Daoy (cell line): ENCODE measurements at regions not wholly inside any gene's neighbourhood (a gene's known extent, or its start where the extent isn't known, plus 50 kb on each side); places are given as distances from the start of the nearest gene placed in this dataset.
A peak's percentile ranks its signal among the peaks of the same experiment; 100 is the strongest.

Source experiments
- DNase-seq: peaks from one replicate; pipeline ENCODE4 v3.0.0-alpha.2; 2015; ENCODE audit warnings: low read depth

GRCh38 chr2:191610756-191611155, 67.2 kb upstream of the NABP1 start:
- DNase-seq, result no peak

DNA sequence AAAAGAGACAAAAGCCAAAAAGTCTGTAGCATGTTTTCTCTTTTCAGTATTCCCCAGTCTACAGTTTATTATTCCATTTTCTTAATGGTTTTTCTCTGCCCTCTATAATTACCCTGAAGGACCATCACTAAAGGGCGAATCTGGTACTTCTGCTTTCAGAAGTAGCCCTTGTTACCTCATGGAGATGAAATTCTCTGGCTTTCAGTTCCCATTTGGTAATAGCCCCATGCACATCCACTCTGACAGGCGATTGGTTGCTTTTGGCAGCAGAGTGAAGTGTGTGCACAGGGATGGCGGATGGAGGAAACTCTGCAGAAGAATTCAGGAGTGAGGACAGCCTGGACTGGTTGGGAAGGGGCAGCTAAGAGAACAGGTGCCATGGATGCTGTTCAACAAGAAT, 66.3 kb upstream of the NABP1 start:
- DNase-seq, result no peak

DNA sequence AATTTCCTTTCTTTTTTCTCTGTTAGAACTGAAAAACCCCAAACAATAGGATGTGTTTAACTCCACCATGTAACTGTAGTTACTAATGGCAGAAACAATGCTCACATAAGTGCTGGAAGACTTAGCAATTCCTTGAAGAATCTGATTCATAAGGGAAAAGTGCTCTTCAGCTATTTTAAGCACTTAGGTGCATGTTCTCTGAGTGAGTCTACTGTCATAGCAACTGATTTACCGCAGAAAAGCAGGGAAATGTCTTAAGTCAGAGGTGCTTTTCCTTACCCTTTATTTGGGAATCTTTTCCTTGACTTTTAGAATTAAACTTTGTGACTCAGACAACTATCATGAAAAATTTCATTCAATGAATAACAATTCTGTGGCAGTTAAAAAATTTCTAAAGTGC, 65.4 kb upstream of the NABP1 start:
- peak; percentile 60 for DNase-seq

- DNase-seq, result no peak
These were observed 63.2 kb upstream of the NABP1 start for GRCh38 chr2:191614759-191615158.

DNA sequence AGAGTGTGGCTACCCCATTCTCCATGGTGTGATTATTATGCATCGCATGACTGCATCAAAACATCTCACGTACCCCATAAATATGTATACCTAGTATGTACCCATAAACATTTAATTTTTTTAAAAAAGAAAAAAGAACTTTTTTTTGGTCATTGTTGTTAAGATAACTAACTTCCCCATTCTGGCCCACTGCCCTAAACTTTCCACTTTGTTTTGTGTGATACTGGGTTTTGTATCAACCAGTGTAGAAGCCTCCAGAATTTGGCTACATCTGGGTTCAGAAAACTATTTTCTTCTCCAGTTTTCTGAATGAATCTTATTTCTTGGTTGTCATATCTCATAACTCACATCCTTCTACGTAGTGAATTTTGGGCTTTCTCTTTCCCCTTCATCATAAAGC, 62.3 kb upstream of the NABP1 start:
- DNase-seq, result no peak

DNA sequence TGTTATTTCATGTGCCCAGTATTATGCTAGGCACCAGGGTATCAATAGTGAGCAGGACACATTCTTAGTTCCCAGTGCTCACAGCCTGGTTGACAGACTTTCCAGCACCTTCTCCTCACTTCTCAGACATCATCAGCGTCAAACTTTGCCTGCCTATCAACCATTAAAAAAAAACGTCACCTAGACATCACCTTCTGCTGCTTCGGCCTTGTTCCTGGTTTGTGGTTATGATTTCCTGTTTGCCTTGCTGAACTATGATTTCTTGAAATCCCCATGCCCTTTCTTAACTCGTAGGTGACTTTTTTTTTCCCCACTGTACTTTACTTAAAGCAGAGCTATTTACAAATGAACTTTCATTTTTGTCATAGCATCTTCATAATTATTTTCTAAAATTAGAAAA, 60.4 kb upstream of the NABP1 start:
- DNase-seq, result no peak

DNA sequence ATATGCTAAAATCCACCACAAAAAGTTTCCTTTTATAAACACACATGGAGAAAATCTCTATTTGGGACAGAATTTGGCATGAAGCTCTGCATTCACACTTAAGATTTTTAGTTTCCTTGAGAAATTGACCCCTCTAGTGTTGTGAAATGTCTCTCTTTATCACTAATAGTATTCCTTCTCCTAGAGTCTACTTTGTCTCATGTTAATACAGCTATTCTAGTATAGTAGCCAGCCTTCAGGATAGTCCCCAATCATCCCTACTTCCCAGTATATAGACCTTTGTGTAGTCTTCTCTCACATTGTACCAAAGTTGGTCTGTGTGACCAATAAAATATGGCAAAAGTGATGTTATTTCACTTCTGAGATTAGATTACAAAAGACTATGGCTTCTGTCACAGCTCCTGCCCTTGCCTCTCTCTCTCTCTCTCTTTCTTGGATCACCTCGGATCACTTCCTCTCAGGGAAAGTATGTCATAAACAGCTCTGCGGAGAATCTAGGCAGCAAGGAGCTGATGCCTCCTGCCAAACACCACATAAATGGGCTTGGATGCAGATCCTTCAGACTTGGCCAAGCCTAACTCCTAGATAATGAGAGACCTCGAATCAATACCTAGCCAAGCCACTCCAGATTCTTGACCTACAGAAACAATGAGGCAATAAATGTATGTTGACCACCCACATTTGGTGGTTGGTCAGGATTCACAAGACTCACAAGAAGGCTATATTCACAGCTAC, 59.7 kb upstream of the NABP1 start:
- no peak for DNase-seq

DNA sequence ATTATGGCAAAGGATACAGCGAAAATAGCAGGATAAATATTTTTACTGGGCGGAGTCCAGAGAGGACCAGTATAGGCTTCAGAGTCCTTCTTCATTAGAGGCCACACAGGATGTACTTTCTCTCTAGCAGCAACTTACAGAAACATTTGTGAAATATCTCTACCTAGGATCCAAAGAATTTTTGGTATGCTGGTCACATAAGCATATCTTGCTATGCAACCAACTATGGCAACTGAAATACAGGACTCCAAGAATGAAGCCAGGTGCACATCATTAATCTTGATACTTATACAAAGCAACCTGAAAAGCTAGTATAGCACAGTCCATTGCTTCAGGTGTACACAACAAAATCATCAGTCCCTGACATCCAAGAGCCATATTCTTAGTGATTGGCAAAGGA, 59.1 kb upstream of the NABP1 start:
- DNase-seq, result no peak

GRCh38 chr2:191620144-191620543, 57.8 kb upstream of the NABP1 start:
- DNase-seq, result no peak

- no peak for DNase-seq
These were observed 55.3 kb upstream of the NABP1 start for GRCh38 chr2:191622374-191623320.

DNA sequence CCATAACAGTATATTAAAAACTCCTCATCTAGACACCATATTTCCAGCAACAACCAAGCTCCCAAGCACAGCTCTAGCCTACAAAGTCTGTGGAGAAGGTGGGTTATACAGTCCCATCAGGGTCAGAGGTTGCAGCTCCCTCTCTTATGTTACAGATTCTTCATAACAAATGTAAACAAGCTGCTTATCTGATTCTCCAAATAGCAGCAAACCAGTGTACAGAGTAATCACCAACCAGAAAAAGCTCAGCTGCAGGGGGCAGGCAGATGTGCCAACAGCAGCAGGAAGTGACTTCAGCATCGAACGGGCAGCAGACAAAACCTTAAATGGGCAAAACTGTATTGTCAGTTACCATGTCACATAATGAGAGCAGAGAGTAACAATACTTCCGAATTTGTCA, 52.9 kb upstream of the NABP1 start:
- peak; percentile 72 for DNase-seq

DNA sequence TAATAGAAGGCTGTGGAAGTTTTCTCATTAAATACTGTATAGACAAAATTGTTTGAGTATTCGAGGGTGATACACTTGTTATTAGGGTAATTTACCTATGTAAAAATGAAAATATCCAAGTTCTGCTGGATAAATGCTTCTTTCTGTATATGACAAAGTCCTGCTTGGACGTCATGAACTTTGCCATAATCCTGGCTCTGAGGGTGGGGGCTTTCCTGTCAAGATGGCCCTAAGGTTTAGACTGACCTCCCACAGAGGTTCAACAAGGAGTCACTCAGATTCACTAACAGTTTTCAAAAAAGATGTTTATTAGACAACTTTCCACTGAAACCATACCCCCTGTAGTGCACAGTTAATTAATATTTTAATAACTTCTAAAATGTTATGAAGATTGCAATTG, 52.5 kb upstream of the NABP1 start:
- DNase-seq, result no peak

DNA sequence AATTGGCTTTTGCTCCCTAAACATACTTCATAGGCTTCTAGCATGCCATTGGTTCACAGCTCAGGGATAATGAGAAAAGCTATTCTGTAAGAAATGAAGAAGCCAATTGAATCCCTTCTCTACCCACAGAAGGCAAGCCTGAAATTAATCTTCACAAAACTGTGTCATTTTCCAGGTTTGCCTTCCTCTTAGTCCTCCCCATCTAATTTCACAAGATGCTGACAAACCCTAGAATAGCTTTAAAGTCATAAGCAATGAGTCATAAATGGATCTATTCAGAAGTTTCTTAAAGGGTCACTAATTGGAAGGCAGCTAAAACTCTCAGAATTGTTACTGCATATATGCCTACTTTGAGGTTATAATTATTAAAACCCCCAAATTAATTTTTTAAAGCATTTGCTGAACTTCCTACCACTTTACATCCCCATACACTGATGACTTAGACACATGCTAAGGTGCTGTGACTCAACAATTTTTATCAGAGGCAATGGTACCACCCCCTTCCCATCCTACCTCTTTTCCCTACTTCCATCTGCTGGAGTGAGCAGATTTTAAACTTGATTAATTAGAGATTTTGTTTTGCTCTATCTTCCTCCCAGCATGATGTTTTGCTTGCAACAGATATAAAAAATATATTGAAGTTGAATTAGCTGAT, 51.3 kb upstream of the NABP1 start:
- no peak for DNase-seq

GRCh38 chr2:191627518-191627917, 50.4 kb upstream of the NABP1 start:
- DNase-seq, result no peak
